ENCODE measurements at regions not wholly inside any gene's neighbourhood (a gene's known extent, or its start where the extent isn't known, plus 50 kb on each side); places are given as distances from the start of the nearest gene placed in this dataset.

GRCh38 chr4:165761963-165762362 is 111.1 kb upstream of the TLL1 start:
- Histone ChIP-seq H3K36me3 (ENCODE audit: control insufficient read depth, insufficient read depth, low read length) (no peaks in the 10 kb centered on the region), H3K27me3 (ENCODE audit: control insufficient read depth, insufficient read depth, low read length) (no peaks in the 10 kb centered on the region), H3K4me3 (ENCODE audit: low read depth, low read length) (no peak overlapping the region)
- TF ChIP-seq, protein P1, sequence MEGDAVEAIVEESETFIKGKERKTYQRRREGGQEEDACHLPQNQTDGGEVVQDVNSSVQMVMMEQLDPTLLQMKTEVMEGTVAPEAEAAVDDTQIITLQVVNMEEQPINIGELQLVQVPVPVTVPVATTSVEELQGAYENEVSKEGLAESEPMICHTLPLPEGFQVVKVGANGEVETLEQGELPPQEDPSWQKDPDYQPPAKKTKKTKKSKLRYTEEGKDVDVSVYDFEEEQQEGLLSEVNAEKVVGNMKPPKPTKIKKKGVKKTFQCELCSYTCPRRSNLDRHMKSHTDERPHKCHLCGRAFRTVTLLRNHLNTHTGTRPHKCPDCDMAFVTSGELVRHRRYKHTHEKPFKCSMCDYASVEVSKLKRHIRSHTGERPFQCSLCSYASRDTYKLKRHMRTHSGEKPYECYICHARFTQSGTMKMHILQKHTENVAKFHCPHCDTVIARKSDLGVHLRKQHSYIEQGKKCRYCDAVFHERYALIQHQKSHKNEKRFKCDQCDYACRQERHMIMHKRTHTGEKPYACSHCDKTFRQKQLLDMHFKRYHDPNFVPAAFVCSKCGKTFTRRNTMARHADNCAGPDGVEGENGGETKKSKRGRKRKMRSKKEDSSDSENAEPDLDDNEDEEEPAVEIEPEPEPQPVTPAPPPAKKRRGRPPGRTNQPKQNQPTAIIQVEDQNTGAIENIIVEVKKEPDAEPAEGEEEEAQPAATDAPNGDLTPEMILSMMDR (IDR thresholded peaks at IDR 0.05; ENCODE audit: insufficient read depth, low read length, severe bottlenecking): no peak
- no peak for DNase-seq (ENCODE audit: low read depth)
- no peak for FAIRE-seq

GRCh38 chr4:165763640-165764039 is 109.4 kb upstream of the TLL1 start:
- DNase-seq (ENCODE audit: low read depth) (no peak), FAIRE-seq (no peak)
- no peaks in the 10 kb centered on the region for H3K36me3 ChIP-seq (ENCODE audit: control insufficient read depth, insufficient read depth, low read length)
- H3K4me3 ChIP-seq (ENCODE audit: low read depth, low read length): no peak overlapping the region
- TF ChIP-seq, protein P1 (IDR thresholded peaks at IDR 0.05; ENCODE audit: insufficient read depth, low read length, severe bottlenecking): no peak
- H3K27me3 ChIP-seq (ENCODE audit: control insufficient read depth, insufficient read depth, low read length): no peaks in the 10 kb centered on the region

DNA sequence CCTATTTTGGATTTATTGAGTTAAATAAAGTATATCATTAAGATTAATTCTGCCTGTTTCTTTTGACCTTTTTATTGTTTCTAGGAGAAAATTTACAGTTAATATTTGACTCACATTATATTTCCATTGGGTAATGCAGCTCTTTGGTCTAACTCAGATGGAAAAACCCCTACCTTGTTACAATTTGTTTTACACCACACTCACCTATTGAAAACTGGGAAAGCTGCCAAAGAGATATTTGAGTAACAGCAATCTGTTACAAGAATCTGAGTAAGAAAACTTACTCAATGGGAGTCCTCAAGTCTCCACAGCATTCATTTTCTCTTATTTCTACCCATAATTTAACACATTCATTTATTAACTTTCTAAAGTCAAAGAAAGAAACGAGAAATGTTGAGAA is 108.0 kb upstream of the TLL1 start:
- H3K4me3 ChIP-seq (ENCODE audit: low read depth, low read length): no peak overlapping the region
- no peaks in the 10 kb centered on the region for H3K27me3 ChIP-seq (ENCODE audit: control insufficient read depth, insufficient read depth, low read length)
- DNase-seq (ENCODE audit: low read depth) (peak; percentile 92), FAIRE-seq (no peak)
- H3K36me3 ChIP-seq (ENCODE audit: control insufficient read depth, insufficient read depth, low read length): no peaks in the 10 kb centered on the region
- TF ChIP-seq, protein P1 (IDR thresholded peaks at IDR 0.05; ENCODE audit: insufficient read depth, low read length, severe bottlenecking): no peak

- H3K36me3 ChIP-seq (ENCODE audit: control insufficient read depth, insufficient read depth, low read length): no peaks in the 10 kb centered on the region
- H3K4me3 ChIP-seq (ENCODE audit: low read depth, low read length): no peak overlapping the region
- no peak for FAIRE-seq
- TF ChIP-seq, protein P1 (IDR thresholded peaks at IDR 0.05; ENCODE audit: insufficient read depth, low read length, severe bottlenecking): no peak
- H3K27me3 ChIP-seq (ENCODE audit: control insufficient read depth, insufficient read depth, low read length): no peaks in the 10 kb centered on the region
- no peak for DNase-seq (ENCODE audit: low read depth)
Observed at GRCh38 chr4:165766018-165766417, 107.0 kb upstream of the TLL1 start.

- TF ChIP-seq, protein P1 (IDR thresholded peaks at IDR 0.05; ENCODE audit: insufficient read depth, low read length, severe bottlenecking): no peak
- DNase-seq (ENCODE audit: low read depth) (no peak), FAIRE-seq (no peak)
- no peaks in the 10 kb centered on the region for H3K27me3 ChIP-seq (ENCODE audit: control insufficient read depth, insufficient read depth, low read length)
- H3K36me3 ChIP-seq (ENCODE audit: control insufficient read depth, insufficient read depth, low read length): no peaks in the 10 kb centered on the region
- H3K4me3 ChIP-seq (ENCODE audit: low read depth, low read length): no peak overlapping the region
Observed at GRCh38 chr4:165766976-165767375, 106.1 kb upstream of the TLL1 start.

GRCh38 chr4:165767671-165768070 is 105.4 kb upstream of the TLL1 start:
- H3K4me3 ChIP-seq (ENCODE audit: low read depth, low read length): no peak overlapping the region
- FAIRE-seq (no peak), DNase-seq (ENCODE audit: low read depth) (no peak)
- TF ChIP-seq, protein P1 (IDR thresholded peaks at IDR 0.05; ENCODE audit: insufficient read depth, low read length, severe bottlenecking): no peak
- H3K36me3 ChIP-seq (ENCODE audit: control insufficient read depth, insufficient read depth, low read length): no peaks in the 10 kb centered on the region
- no peaks in the 10 kb centered on the region for H3K27me3 ChIP-seq (ENCODE audit: control insufficient read depth, insufficient read depth, low read length)
